Activated naive CD8-positive, alpha-beta T cell treated with anti-CD3 and anti-CD28 coated beads for 36 hours (primary cell): ENCODE measurements at regions not wholly inside any gene's neighbourhood (a gene's known extent, or its start where the extent isn't known, plus 50 kb on each side); places are given as distances from the start of the nearest gene placed in this dataset.
"Not testable (repeated sequence)": the region's sequence is repeated elsewhere in the genome, so short reads cannot be mapped to it uniquely, and the experiment has no call there.

ENCODE experiments used
- DNase-seq: peaks from one replicate; pipeline ENCODE4 v3.0.0; 2021
- H3K27ac Mint-ChIP-seq: one replicate; pipeline ENCODE4 v1.8.0; 2022; ENCODE audit warnings: mild to moderate bottlenecking, moderate library complexity, mixed read lengths
- H3K27me3 Mint-ChIP-seq: one replicate; pipeline ENCODE4 v1.8.0; 2022; ENCODE audit warnings: mild to moderate bottlenecking, mixed read lengths
- H3K36me3 Mint-ChIP-seq: one replicate; pipeline ENCODE4 v1.8.0; 2021; ENCODE audit warnings: mild to moderate bottlenecking, mixed read lengths
- H3K4me1 Mint-ChIP-seq: one replicate; pipeline ENCODE4 v1.8.0; 2021; ENCODE audit warnings: mixed read lengths
- H3K4me3 Mint-ChIP-seq: one replicate; pipeline ENCODE4 v1.8.0; 2022; ENCODE audit warnings: mild to moderate bottlenecking, moderate library complexity, mixed read lengths
- H3K9me3 Mint-ChIP-seq: one replicate; pipeline ENCODE4 v1.8.0; 2022; ENCODE audit warnings: mixed read lengths

GRCh38 chr1:224012162-224012561, 101.7 kb upstream of the FBXO28 start:
- not testable (repeated sequence) for H3K27ac Mint-ChIP-seq, H3K9me3 Mint-ChIP-seq, H3K4me3 Mint-ChIP-seq, H3K4me1 Mint-ChIP-seq, DNase-seq, H3K27me3 Mint-ChIP-seq
- H3K36me3 Mint-ChIP-seq: peaks cover 16% of the 10 kb centered on the region

GRCh38 chr1:224011751-224012150, 102.2 kb upstream of the FBXO28 start:
- peaks cover 17% of the 10 kb centered on the region for H3K36me3 Mint-ChIP-seq
- H3K27ac Mint-ChIP-seq, H3K4me3 Mint-ChIP-seq: not testable (repeated sequence)

GRCh38 chr1:224011153-224011552, 102.8 kb upstream of the FBXO28 start:
- H3K36me3 Mint-ChIP-seq: peaks cover 18% of the 10 kb centered on the region
- H3K27ac Mint-ChIP-seq, H3K9me3 Mint-ChIP-seq, DNase-seq, H3K4me1 Mint-ChIP-seq, H3K27me3 Mint-ChIP-seq, H3K4me3 Mint-ChIP-seq: not testable (repeated sequence)

More at GRCh38 chr1:224011751-224012150, 102.2 kb upstream of the FBXO28 start:
- not testable (repeated sequence) for H3K4me1 Mint-ChIP-seq, H3K27me3 Mint-ChIP-seq, H3K9me3 Mint-ChIP-seq, DNase-seq

- not testable (repeated sequence) for H3K9me3 Mint-ChIP-seq, H3K4me3 Mint-ChIP-seq, DNase-seq, H3K27ac Mint-ChIP-seq, H3K27me3 Mint-ChIP-seq, H3K4me1 Mint-ChIP-seq
- peaks cover 25% of the 10 kb centered on the region for H3K36me3 Mint-ChIP-seq
These were observed 107.9 kb upstream of the FBXO28 start for GRCh38 chr1:224005973-224006372.

- H3K27me3 Mint-ChIP-seq, H3K9me3 Mint-ChIP-seq, H3K27ac Mint-ChIP-seq, H3K4me3 Mint-ChIP-seq, H3K4me1 Mint-ChIP-seq: not testable (repeated sequence)
- peak; percentile 26 for DNase-seq
- peaks cover 24% of the 10 kb centered on the region for H3K36me3 Mint-ChIP-seq
These were observed 109.2 kb upstream of the FBXO28 start for GRCh38 chr1:224004552-224005315.

- not testable (repeated sequence) for H3K9me3 Mint-ChIP-seq
These were observed 110.0 kb upstream of the FBXO28 start for GRCh38 chr1:224003896-224004295.

GRCh38 chr1:224001757-224002156, 112.2 kb upstream of the FBXO28 start:
- not testable (repeated sequence) for H3K9me3 Mint-ChIP-seq, H3K4me1 Mint-ChIP-seq, H3K27ac Mint-ChIP-seq, H3K27me3 Mint-ChIP-seq, DNase-seq, H3K4me3 Mint-ChIP-seq
- peaks cover 16% of the 10 kb centered on the region for H3K36me3 Mint-ChIP-seq

More at GRCh38 chr1:224003896-224004295, 110.0 kb upstream of the FBXO28 start:
- not testable (repeated sequence) for H3K27ac Mint-ChIP-seq, H3K27me3 Mint-ChIP-seq, DNase-seq, H3K4me3 Mint-ChIP-seq, H3K4me1 Mint-ChIP-seq
- H3K36me3 Mint-ChIP-seq: peaks cover 24% of the 10 kb centered on the region

- not testable (repeated sequence) for H3K27me3 Mint-ChIP-seq, H3K4me3 Mint-ChIP-seq, H3K27ac Mint-ChIP-seq, DNase-seq, H3K4me1 Mint-ChIP-seq, H3K9me3 Mint-ChIP-seq
- peaks cover 10% of the 10 kb centered on the region for H3K36me3 Mint-ChIP-seq
These were observed 114.2 kb upstream of the FBXO28 start for GRCh38 chr1:223999761-224000160.

- not testable (repeated sequence) for DNase-seq, H3K4me3 Mint-ChIP-seq, H3K36me3 Mint-ChIP-seq, H3K4me1 Mint-ChIP-seq, H3K27me3 Mint-ChIP-seq, H3K27ac Mint-ChIP-seq, H3K9me3 Mint-ChIP-seq
These were observed 115.0 kb upstream of the FBXO28 start for GRCh38 chr1:223998676-223999455.

- DNase-seq, H3K27me3 Mint-ChIP-seq, H3K4me1 Mint-ChIP-seq, H3K36me3 Mint-ChIP-seq, H3K27ac Mint-ChIP-seq, H3K9me3 Mint-ChIP-seq, H3K4me3 Mint-ChIP-seq: not testable (repeated sequence)
These were observed 117.5 kb upstream of the FBXO28 start for GRCh38 chr1:223996376-223996775.

- not testable (repeated sequence) for H3K27me3 Mint-ChIP-seq, H3K4me1 Mint-ChIP-seq, H3K9me3 Mint-ChIP-seq, H3K36me3 Mint-ChIP-seq
- DNase-seq: peak; percentile 100
- peak overlapping the region; percentile 98 for H3K27ac Mint-ChIP-seq
- H3K4me3 Mint-ChIP-seq: peak overlapping the region; percentile 92
These were observed 121.3 kb upstream of the FBXO28 start for GRCh38 chr1:223992456-223993246.

- not testable (repeated sequence) for DNase-seq, H3K36me3 Mint-ChIP-seq, H3K9me3 Mint-ChIP-seq, H3K27me3 Mint-ChIP-seq, H3K27ac Mint-ChIP-seq, H3K4me1 Mint-ChIP-seq
- peak overlapping the region; percentile 50 for H3K4me3 Mint-ChIP-seq
These were observed 122.5 kb upstream of the FBXO28 start for GRCh38 chr1:223991297-223991857.

- not testable (repeated sequence) for H3K9me3 Mint-ChIP-seq, H3K4me3 Mint-ChIP-seq, H3K36me3 Mint-ChIP-seq, H3K27me3 Mint-ChIP-seq, H3K27ac Mint-ChIP-seq, DNase-seq, H3K4me1 Mint-ChIP-seq
These were observed 116.2 kb upstream of the TP53BP2 start for GRCh38 chr1:223961985-223962384.

GRCh38 chr1:223952801-223953200, 107.1 kb upstream of the TP53BP2 start:
- H3K4me1 Mint-ChIP-seq, H3K9me3 Mint-ChIP-seq, H3K4me3 Mint-ChIP-seq, DNase-seq, H3K27ac Mint-ChIP-seq, H3K27me3 Mint-ChIP-seq, H3K36me3 Mint-ChIP-seq: not testable (repeated sequence)

GRCh38 chr1:223951551-223951950, 105.8 kb upstream of the TP53BP2 start:
- not testable (repeated sequence) for H3K4me3 Mint-ChIP-seq, H3K9me3 Mint-ChIP-seq, H3K27ac Mint-ChIP-seq, DNase-seq, H3K4me1 Mint-ChIP-seq, H3K27me3 Mint-ChIP-seq, H3K36me3 Mint-ChIP-seq
